CD14-positive monocyte (primary cell): ENCODE measurements at regions not wholly inside any gene's neighbourhood (a gene's known extent, or its start where the extent isn't known, plus 50 kb on each side); places are given as distances from the start of the nearest gene placed in this dataset.
A peak's percentile ranks its signal among the peaks of the same experiment; 100 is the strongest.

Experiments
- DNase-seq, 3 donors: peaks; one replicate each; pipeline ENCODE4 v3.0.0-alpha.2; 2011 to 2022
- H2AFZ ChIP-seq: 2 replicates; pipeline ENCODE4 v1.6.0; 2012; ENCODE audit warnings: mild to moderate bottlenecking, low read depth, low read length, inconsistent platforms; ENCODE audit not compliant: insufficient read depth, poor library complexity, severe bottlenecking
- H3K27ac ChIP-seq, 2 donors: 1 replicate in 1 of 2; 2 replicates in 1 of 2; pipeline ENCODE4 v1.5.1; 2012 to 2013; ENCODE audit warnings: low read length in 2 of 2, control low read depth in 1 of 2, inconsistent platforms in 1 of 2, low read depth in 1 of 2, mild to moderate bottlenecking in 1 of 2
- H3K27me3 ChIP-seq, 2 donors: one replicate each; pipeline versions ENCODE4 v1.6.0 to v1.6.1; 2011 to 2013; ENCODE audit warnings: low read length in 2 of 2; ENCODE audit not compliant: control insufficient read depth in 2 of 2, insufficient read depth in 2 of 2
- H3K36me3 ChIP-seq, 2 donors: replicated peaks in 1 of 2; 1 replicate in 1 of 2; 2 replicates in 1 of 2; pipeline versions ENCODE4 v1.5.1 to v1.6.1; 2012 to 2013; ENCODE audit warnings: low read length in 2 of 2, control low read depth in 1 of 2, inconsistent platforms in 1 of 2, mild to moderate bottlenecking in 1 of 2; ENCODE audit not compliant: insufficient read depth in 2 of 2, control insufficient read depth in 1 of 2
- H3K4me1 ChIP-seq, 2 donors: 1 replicate in 1 of 2; 2 replicates in 1 of 2; pipeline versions ENCODE4 v1.5.1 to v1.6.1; 2012 to 2013; ENCODE audit warnings: low read length in 2 of 2, control low read depth in 1 of 2, inconsistent platforms in 1 of 2, mild to moderate bottlenecking in 1 of 2, moderate library complexity in 1 of 2; ENCODE audit not compliant: insufficient read depth in 2 of 2, control insufficient read depth in 1 of 2
- H3K4me2 ChIP-seq: replicated peaks from 2 replicates; pipeline ENCODE3; 2012; ENCODE audit warnings: low read length, moderate library complexity, mild to moderate bottlenecking; ENCODE audit not compliant: poor library complexity, severe bottlenecking; ENCODE audit errors: extremely low read depth
- H3K4me3 ChIP-seq, 3 experiments: fragments of 200-600 bp in 1 of 3; sonication (generic) in 1 of 3; replicated peaks in 1 of 3; 1 replicate in 2 of 3; 2 replicates in 1 of 3; pipeline ENCODE4 v1.5.1; 2011 to 2013; ENCODE audit warnings: low read length in 3 of 3, mild to moderate bottlenecking in 3 of 3, control low read depth in 2 of 3, low read depth in 2 of 3, inconsistent platforms in 1 of 3, moderate library complexity in 1 of 3
- H3K79me2 ChIP-seq: 2 replicates; pipeline ENCODE4 v1.6.0; 2012; ENCODE audit warnings: mild to moderate bottlenecking, control low read depth, inconsistent platforms, low read length, moderate library complexity; ENCODE audit not compliant: insufficient read depth
- H3K9ac ChIP-seq: 2 replicates; pipeline ENCODE4 v1.6.0; 2017; ENCODE audit warnings: low read length, mild to moderate bottlenecking; ENCODE audit not compliant: insufficient read depth, poor library complexity, severe bottlenecking
- H3K9me3 ChIP-seq, 2 donors: replicated peaks in 1 of 2; 1 replicate in 1 of 2; 2 replicates in 1 of 2; pipeline versions ENCODE4 v1.5.1 to v1.6.1; 2012 to 2013; ENCODE audit warnings: low read length in 2 of 2, control low read depth in 1 of 2; ENCODE audit not compliant: control insufficient read depth in 1 of 2, insufficient read depth in 1 of 2
- H4K20me1 ChIP-seq: 2 replicates; pipeline ENCODE4 v1.6.0; 2012; ENCODE audit warnings: mild to moderate bottlenecking, low read length, control low read depth, moderate library complexity; ENCODE audit not compliant: insufficient read depth
- H3K27ac Mint-ChIP-seq, 7 donors: one replicate each; pipeline ENCODE4 v1.8.0; 2020; ENCODE audit warnings: mild to moderate bottlenecking in 7 of 7, mixed read lengths in 7 of 7, moderate library complexity in 6 of 7, inconsistent platforms in 2 of 7
- H3K27me3 Mint-ChIP-seq, 3 donors: one replicate each; pipeline ENCODE4 v1.8.0; 2021 to 2022; ENCODE audit warnings: low read depth in 3 of 3, mild to moderate bottlenecking in 3 of 3, mixed read lengths in 3 of 3, moderate library complexity in 3 of 3, inconsistent platforms in 1 of 3
- H3K36me3 Mint-ChIP-seq, 2 donors: one replicate each; pipeline ENCODE4 v1.8.0; 2020; ENCODE audit warnings: mixed read lengths in 2 of 2, inconsistent platforms in 1 of 2, mild to moderate bottlenecking in 1 of 2
- H3K4me1 Mint-ChIP-seq: one replicate; pipeline ENCODE4 v1.8.0; 2020; ENCODE audit warnings: mild to moderate bottlenecking, mixed read lengths
- H3K4me3 Mint-ChIP-seq, 2 donors: one replicate each; pipeline ENCODE4 v1.8.0; 2020; ENCODE audit warnings: mild to moderate bottlenecking in 2 of 2, mixed read lengths in 2 of 2, moderate library complexity in 1 of 2
- H3K9me3 Mint-ChIP-seq, 7 donors: one replicate each; pipeline ENCODE4 v1.8.0; 2020 to 2022; ENCODE audit warnings: mixed read lengths in 7 of 7, mild to moderate bottlenecking in 6 of 7, moderate library complexity in 6 of 7, inconsistent platforms in 2 of 7
- WGBS: methylation state at CpG from one replicate; pipeline ENCODE4 v1.1.5; 2013; ENCODE audit warnings: missing lambda C conversion rate; ENCODE audit not compliant: insufficient coverage; 5-methylcytosine and 5-hydroxymethylcytosine counted together
- intact Hi-C, 2 donors: fragments of 100-400 bp; cut with micrococcal nuclease; formaldehyde crosslinking; loops; one replicate each; pipeline versions ENCODE4 v1.15.0 to v1.15.1; 2023
- TF ChIP-seq, protein P1 (sequence below): fragments of 200-600 bp; IDR thresholded peaks from one replicate; pipeline ENCODE4 v1.8.0; 2022; ENCODE audit warnings: antibody characterized with exemption, mild to moderate bottlenecking

DNA sequence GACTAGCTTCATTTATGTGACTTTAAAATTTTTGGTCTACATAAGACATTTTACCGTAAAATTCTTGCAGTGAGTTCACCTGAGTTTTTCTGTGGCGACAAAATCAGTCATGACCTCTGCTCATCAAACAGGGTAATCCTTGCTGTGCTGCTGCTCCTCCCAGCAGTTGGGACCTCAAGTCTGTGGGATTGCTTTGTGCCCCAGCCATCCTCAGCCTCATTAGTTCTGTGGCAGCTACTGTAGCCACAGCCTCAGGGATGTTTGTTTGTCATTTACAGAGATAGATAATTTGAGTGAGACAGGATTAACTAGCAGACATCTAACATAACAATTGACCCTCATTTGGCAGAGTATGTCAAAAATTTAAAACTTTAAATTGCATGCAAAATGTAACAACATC lies 357.0 kb downstream of the PCNX1 start:
- Histone ChIP-seq H3K79me2 (no peaks in the 10 kb centered on the region), H3K27me3 (no peaks in the 10 kb centered on the region), H3K9ac (no peak overlapping the region), H3K36me3 (no peaks in the 10 kb centered on the region), H3K27ac (no peak overlapping the region), H2AFZ (no peak overlapping the region), H3K4me2 (no peak overlapping the region), H3K9me3 (peaks cover 5 to 8% of the 10 kb centered on the region in 2 donors), H3K4me3 (no peak overlapping the region), H3K4me1 (peaks cover 2 to 15% of the 10 kb centered on the region in 2 donors), H4K20me1 (no peaks in the 10 kb centered on the region)
- Mint-ChIP-seq H3K27me3 (peaks cover 0 to 3% (median 2%) of the 10 kb centered on the region in 3 donors), H3K27ac (no peak overlapping the region), H3K9me3 (peaks cover 6 to 21% (median 14%) of the 10 kb centered on the region in 7 donors), H3K36me3 (peaks cover 0 to 2% of the 10 kb centered on the region in 2 donors), H3K4me1 (peaks cover 16% of the 10 kb centered on the region), H3K4me3 (no peak overlapping the region)
- TF ChIP-seq, protein P1, sequence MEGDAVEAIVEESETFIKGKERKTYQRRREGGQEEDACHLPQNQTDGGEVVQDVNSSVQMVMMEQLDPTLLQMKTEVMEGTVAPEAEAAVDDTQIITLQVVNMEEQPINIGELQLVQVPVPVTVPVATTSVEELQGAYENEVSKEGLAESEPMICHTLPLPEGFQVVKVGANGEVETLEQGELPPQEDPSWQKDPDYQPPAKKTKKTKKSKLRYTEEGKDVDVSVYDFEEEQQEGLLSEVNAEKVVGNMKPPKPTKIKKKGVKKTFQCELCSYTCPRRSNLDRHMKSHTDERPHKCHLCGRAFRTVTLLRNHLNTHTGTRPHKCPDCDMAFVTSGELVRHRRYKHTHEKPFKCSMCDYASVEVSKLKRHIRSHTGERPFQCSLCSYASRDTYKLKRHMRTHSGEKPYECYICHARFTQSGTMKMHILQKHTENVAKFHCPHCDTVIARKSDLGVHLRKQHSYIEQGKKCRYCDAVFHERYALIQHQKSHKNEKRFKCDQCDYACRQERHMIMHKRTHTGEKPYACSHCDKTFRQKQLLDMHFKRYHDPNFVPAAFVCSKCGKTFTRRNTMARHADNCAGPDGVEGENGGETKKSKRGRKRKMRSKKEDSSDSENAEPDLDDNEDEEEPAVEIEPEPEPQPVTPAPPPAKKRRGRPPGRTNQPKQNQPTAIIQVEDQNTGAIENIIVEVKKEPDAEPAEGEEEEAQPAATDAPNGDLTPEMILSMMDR, result no peak
- no peak for DNase-seq
- intact Hi-C loops, result no loop called here
- 100% methylated on average over 2 of the region's 2 CpGs for WGBS

- no peak overlapping the region for H3K9ac ChIP-seq
- no peaks in the 10 kb centered on the region for H3K79me2 ChIP-seq
- Mint-ChIP-seq H3K27me3 (peaks cover 0 to 6% (median 4%) of the 10 kb centered on the region in 3 donors), H3K36me3 (peaks cover 0 to 2% of the 10 kb centered on the region in 2 donors), H3K4me1 (peaks cover 18% of the 10 kb centered on the region), H3K4me3 (peak overlapping the region in 1 of 2 donors; percentile 75), H3K27ac (no peak overlapping the region), H3K9me3 (peaks cover 5 to 20% (median 12%) of the 10 kb centered on the region in 7 donors)
- H3K27ac ChIP-seq, result peak overlapping the region in 1 of 2 donors; percentile 41
- peak overlapping the region; percentile 63 for H2AFZ ChIP-seq
- peaks cover 2 to 15% of the 10 kb centered on the region in 2 donors for H3K4me1 ChIP-seq
- intact Hi-C loops, result no loop called here
- H3K36me3 ChIP-seq, result no peaks in the 10 kb centered on the region
- 90% methylated on average over 2 of the region's 5 CpGs for WGBS
- no peaks in the 10 kb centered on the region for H3K27me3 ChIP-seq
- peak overlapping the region in 1 of 3 experiments; percentile 61 for H3K4me3 ChIP-seq
- peak; percentile 17 to 59 (median 58) for DNase-seq
- H4K20me1 ChIP-seq, result no peaks in the 10 kb centered on the region
- H3K9me3 ChIP-seq, result peaks cover 0 to 7% of the 10 kb centered on the region in 2 donors
- no peak overlapping the region for H3K4me2 ChIP-seq
- TF ChIP-seq, protein P1, result no peak
These were observed 359.8 kb downstream of the PCNX1 start for GRCh38 chr14:71267007-71267513.
